H9 (cell line): ENCODE measurements at regions not wholly inside any gene's neighbourhood (a gene's known extent, or its start where the extent isn't known, plus 50 kb on each side); places are given as distances from the start of the nearest gene placed in this dataset.

Experiments
- DNase-seq: peaks from one replicate; pipeline ENCODE4 v3.0.0-alpha.2; 2017
- H2AFZ ChIP-seq: one replicate; pipeline ENCODE4 v1.6.1; 2013; ENCODE audit warnings: mild to moderate bottlenecking, low read length, control low read depth, moderate library complexity
- H2AK5ac ChIP-seq: 2 replicates; pipeline ENCODE4 v1.6.1; 2013; ENCODE audit warnings: low read length, control low read depth, mixed read lengths; ENCODE audit not compliant: insufficient read length
- H2BK120ac ChIP-seq: one replicate; pipeline ENCODE4 v1.6.1; 2013; ENCODE audit warnings: low read depth, mild to moderate bottlenecking, low read length, control low read depth, inconsistent platforms; ENCODE audit not compliant: poor library complexity, severe bottlenecking
- H2BK12ac ChIP-seq: 2 replicates; pipeline ENCODE4 v1.6.1; 2013; ENCODE audit warnings: low read length, control low read depth, mixed read lengths, low read depth; ENCODE audit not compliant: insufficient read length
- H2BK15ac ChIP-seq: 2 replicates; pipeline ENCODE4 v1.6.1; 2013; ENCODE audit warnings: low read depth, low read length, control low read depth
- H2BK20ac ChIP-seq: one replicate; pipeline ENCODE4 v1.6.1; 2013; ENCODE audit warnings: low read depth, mild to moderate bottlenecking, low read length, control low read depth, inconsistent platforms; ENCODE audit not compliant: poor library complexity, severe bottlenecking
- H2BK5ac ChIP-seq: 2 replicates; pipeline ENCODE4 v1.6.1; 2013; ENCODE audit warnings: low read length, control low read depth, mixed read lengths; ENCODE audit not compliant: insufficient read length
- H3K14ac ChIP-seq: 2 replicates; pipeline ENCODE4 v1.6.1; 2013; ENCODE audit warnings: low read length, control low read depth; ENCODE audit not compliant: insufficient read depth
- H3K18ac ChIP-seq: 2 replicates; pipeline ENCODE4 v1.6.1; 2013; ENCODE audit warnings: low read depth, mild to moderate bottlenecking, mixed read lengths, low read length, control low read depth; ENCODE audit not compliant: insufficient read length
- H3K23ac ChIP-seq: 2 replicates; pipeline ENCODE4 v1.6.1; 2013; ENCODE audit warnings: low read length, control low read depth, mixed read lengths, low read depth; ENCODE audit not compliant: insufficient read length
- H3K23me2 ChIP-seq: 2 replicates; pipeline ENCODE4 v1.6.1; 2013; ENCODE audit warnings: low read depth, mild to moderate bottlenecking, mixed read lengths, low read length, control low read depth; ENCODE audit not compliant: insufficient read length, poor library complexity, severe bottlenecking
- H3K27ac ChIP-seq: 2 replicates; pipeline ENCODE4 v1.5.1; 2013; ENCODE audit warnings: low read length, control low read depth, mixed read lengths, low read depth; ENCODE audit not compliant: insufficient read length
- H3K27me3 ChIP-seq: 2 replicates; pipeline ENCODE4 v1.6.1; 2013; ENCODE audit warnings: low read length, control low read depth, inconsistent platforms; ENCODE audit not compliant: insufficient read depth
- H3K4ac ChIP-seq: 2 replicates; pipeline ENCODE4 v1.6.1; 2013; ENCODE audit warnings: low read depth, mild to moderate bottlenecking, control low read depth, inconsistent platforms, low read length, moderate library complexity
- H3K4me1 ChIP-seq: 2 replicates; pipeline ENCODE4 v1.6.1; 2013; ENCODE audit warnings: low read length, control low read depth, inconsistent platforms; ENCODE audit not compliant: insufficient read depth
- H3K4me2 ChIP-seq: 2 replicates; pipeline ENCODE4 v1.6.1; 2013; ENCODE audit warnings: low read length, control low read depth, mixed read lengths; ENCODE audit not compliant: insufficient read length, insufficient read depth
- H3K56ac ChIP-seq: 2 replicates; pipeline ENCODE4 v1.6.1; 2013; ENCODE audit warnings: low read depth, mild to moderate bottlenecking, mixed read lengths, low read length, control low read depth; ENCODE audit not compliant: insufficient read length
- H3K79me1 ChIP-seq: 2 replicates; pipeline ENCODE4 v1.6.1; 2013; ENCODE audit warnings: low read depth, mild to moderate bottlenecking, moderate library complexity, low read length, control low read depth, inconsistent platforms; ENCODE audit not compliant: insufficient read depth, poor library complexity, severe bottlenecking
- H3K79me2 ChIP-seq: 2 replicates; pipeline ENCODE4 v1.6.1; 2013; ENCODE audit warnings: low read length, control low read depth, inconsistent platforms; ENCODE audit not compliant: insufficient read depth
- H3K9ac ChIP-seq: 2 replicates; pipeline ENCODE4 v1.6.1; 2013; ENCODE audit warnings: low read length, control low read depth, mixed read lengths; ENCODE audit not compliant: insufficient read length; ENCODE audit errors: extremely low read depth
- H3K9me3 ChIP-seq: one replicate; pipeline ENCODE4 v1.6.1; 2013; ENCODE audit warnings: low read depth, low read length, inconsistent platforms; ENCODE audit not compliant: control insufficient read depth
- H3T11ph ChIP-seq: one replicate; pipeline ENCODE4 v1.6.1; 2013; ENCODE audit warnings: mild to moderate bottlenecking, low read length, control low read depth, inconsistent platforms
- H4K20me1 ChIP-seq: one replicate; pipeline ENCODE4 v1.6.1; 2013; ENCODE audit not compliant: control insufficient read depth, insufficient read length, insufficient read depth
- H4K5ac ChIP-seq: 2 replicates; pipeline ENCODE4 v1.6.1; 2013; ENCODE audit warnings: low read depth, mild to moderate bottlenecking, mixed read lengths, low read length, control low read depth; ENCODE audit not compliant: insufficient read length
- H4K8ac ChIP-seq: replicated peaks from 2 replicates; pipeline ENCODE4 v1.6.1; 2013; ENCODE audit warnings: low read length, control low read depth, mixed read lengths, low read depth; ENCODE audit not compliant: insufficient read length
- H4K91ac ChIP-seq: 2 replicates; pipeline ENCODE4 v1.6.1; 2013; ENCODE audit warnings: low read depth, mild to moderate bottlenecking, moderate library complexity, mixed read lengths, low read length, control low read depth; ENCODE audit not compliant: insufficient read length
- H3K27ac Mint-ChIP-seq, 3 experiments: 2 replicates in 2 of 3; 3 replicates in 1 of 3; pipeline ENCODE4 v1.8.0; 2020 to 2021; ENCODE audit warnings: mixed read lengths in 3 of 3, mild to moderate bottlenecking in 1 of 3, moderate library complexity in 1 of 3
- H3K27me3 Mint-ChIP-seq: 2 replicates; pipeline ENCODE4 v1.8.0; 2021; ENCODE audit warnings: low read depth, mild to moderate bottlenecking, moderate library complexity, mixed read lengths
- H3K36me3 Mint-ChIP-seq, 3 experiments: 2 replicates in 2 of 3; 3 replicates in 1 of 3; pipeline ENCODE4 v1.8.0; 2020 to 2021; ENCODE audit warnings: low read depth in 3 of 3, mixed read lengths in 3 of 3; ENCODE audit not compliant: insufficient read depth in 1 of 3
- H3K4me1 Mint-ChIP-seq, 2 experiments: 2 replicates each; pipeline ENCODE4 v1.8.0; 2020; ENCODE audit warnings: mixed read lengths in 2 of 2
- H3K4me3 Mint-ChIP-seq, 2 experiments: 2 replicates in 1 of 2; 3 replicates in 1 of 2; pipeline ENCODE4 v1.8.0; 2020 to 2021; ENCODE audit warnings: mild to moderate bottlenecking in 2 of 2, mixed read lengths in 2 of 2, moderate library complexity in 1 of 2
- H3K9me3 Mint-ChIP-seq, 2 experiments: 2 replicates in 1 of 2; 3 replicates in 1 of 2; pipeline ENCODE4 v1.8.0; 2020; ENCODE audit warnings: mild to moderate bottlenecking in 2 of 2, mixed read lengths in 2 of 2, moderate library complexity in 1 of 2
- CTCF ChIP-seq: fragments of 200-600 bp; sonication (generic); conservative IDR thresholded peaks from 3 replicates; pipeline ENCODE4 v1.8.0; 2021; ENCODE audit warnings: antibody characterized with exemption, mild to moderate bottlenecking
- WGBS: extraction: QIAGEN DNeasy Blood & Tissue Kit; methylation state at CpG from one replicate; pipeline ENCODE4 v1.1.7; 2013; ENCODE audit warnings: missing lambda C conversion rate, low lambda C conversion rate, mixed read lengths; ENCODE audit not compliant: insufficient read length; ENCODE audit errors: extremely low coverage; 5-methylcytosine and 5-hydroxymethylcytosine counted together

DNA sequence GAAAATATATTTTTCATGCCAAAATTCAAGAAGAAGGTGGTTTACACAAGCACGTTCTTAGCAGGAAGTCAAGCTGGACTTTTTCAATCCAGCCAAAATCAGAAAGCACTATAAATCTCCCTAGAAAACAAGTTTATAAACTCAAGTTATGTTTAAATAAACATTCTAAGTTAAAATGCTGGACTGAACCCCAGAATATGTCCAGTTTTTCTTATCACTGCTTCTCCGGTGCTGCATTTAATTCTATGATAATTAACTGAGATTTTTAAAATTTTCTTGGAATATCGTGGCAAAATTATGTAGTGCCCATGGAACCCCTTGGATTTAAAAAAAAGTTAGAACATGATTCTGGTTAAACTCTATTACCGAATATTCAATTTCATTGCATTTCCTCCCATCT lies 218.2 kb upstream of the MDFIC2 start:
- H3K4me2 ChIP-seq: no peak overlapping the region
- H2AFZ ChIP-seq: no peak overlapping the region
- H2BK20ac ChIP-seq: no peak overlapping the region
- Mint-ChIP-seq H3K4me3 (no peak overlapping the region), H3K4me1 (peaks cover 57 to 59% of the 10 kb centered on the region in 2 experiments), H3K27me3 (peaks cover 46% of the 10 kb centered on the region), H3K36me3 (no peaks in the 10 kb centered on the region; a peak in 1 of 7 replicates), H3K9me3 (no peaks in the 10 kb centered on the region; a peak in 2 of 5 replicates), H3K27ac (no peak overlapping the region)
- no peak overlapping the region for H2BK120ac ChIP-seq
- H3K4me1 ChIP-seq: peaks cover 9% of the 10 kb centered on the region
- no peaks in the 10 kb centered on the region for H3K27me3 ChIP-seq
- H3K9ac ChIP-seq: no peak overlapping the region
- H3K4ac ChIP-seq: no peak overlapping the region
- no peak overlapping the region for H3K18ac ChIP-seq
- no peak overlapping the region for H4K8ac ChIP-seq
- no peak overlapping the region for H2BK15ac ChIP-seq
- no peak overlapping the region for H2BK5ac ChIP-seq
- no peaks in the 10 kb centered on the region for H3K79me2 ChIP-seq
- TF ChIP-seq CTCF: no peak
- H2AK5ac ChIP-seq: no peak overlapping the region
- no peaks in the 10 kb centered on the region for H4K20me1 ChIP-seq
- no peak for DNase-seq
- H3K23me2 ChIP-seq: no peaks in the 10 kb centered on the region
- no peak overlapping the region for H3T11ph ChIP-seq
- no CpG with 5 or more reads among the region's 4 CpGs for WGBS
- no peaks in the 10 kb centered on the region for H3K79me1 ChIP-seq
- H3K23ac ChIP-seq: no peak overlapping the region
- H3K56ac ChIP-seq: no peak overlapping the region
- H3K14ac ChIP-seq: no peak overlapping the region
- H2BK12ac ChIP-seq: no peak overlapping the region
- no peaks in the 10 kb centered on the region for H3K9me3 ChIP-seq
- H4K91ac ChIP-seq: no peak overlapping the region
- H4K5ac ChIP-seq: no peak overlapping the region
- H3K27ac ChIP-seq: no peak overlapping the region
